ENCODE measurements at regions not wholly inside any gene's neighbourhood (a gene's known extent, or its start where the extent isn't known, plus 50 kb on each side); places are given as distances from the start of the nearest gene placed in this dataset.

- TF ChIP-seq EZH2 (IDR thresholded peaks at IDR 0.05; ENCODE audit: insufficient read depth, poor library complexity, severe bottlenecking) (no peak), EZH2phosphoT487 (IDR thresholded peaks at IDR 0.05; ENCODE audit: insufficient read depth, low read depth) (no peak)
Observed at GRCh38 chr21:28113718-28114117, 879.0 kb downstream of the LTN1 start.

Data from GM23248 (cell line).